B cell (primary cell): ENCODE measurements at regions not wholly inside any gene's neighbourhood (a gene's known extent, or its start where the extent isn't known, plus 50 kb on each side); places are given as distances from the start of the nearest gene placed in this dataset.

Experiments used
- EZH2 ChIP-seq: IDR thresholded peaks from 2 replicates; pipeline ENCODE4 v1.6.1; 2012; ENCODE audit warnings: borderline replicate concordance, low read depth, mild to moderate bottlenecking, moderate library complexity, low read length; ENCODE audit not compliant: insufficient read depth, poor library complexity, severe bottlenecking
- TF ChIP-seq, protein P1 (sequence below): fragments of 200-600 bp; IDR thresholded peaks from one replicate; pipeline ENCODE4 v1.8.0; 2022; ENCODE audit warnings: antibody characterized with exemption, mild to moderate bottlenecking

DNA sequence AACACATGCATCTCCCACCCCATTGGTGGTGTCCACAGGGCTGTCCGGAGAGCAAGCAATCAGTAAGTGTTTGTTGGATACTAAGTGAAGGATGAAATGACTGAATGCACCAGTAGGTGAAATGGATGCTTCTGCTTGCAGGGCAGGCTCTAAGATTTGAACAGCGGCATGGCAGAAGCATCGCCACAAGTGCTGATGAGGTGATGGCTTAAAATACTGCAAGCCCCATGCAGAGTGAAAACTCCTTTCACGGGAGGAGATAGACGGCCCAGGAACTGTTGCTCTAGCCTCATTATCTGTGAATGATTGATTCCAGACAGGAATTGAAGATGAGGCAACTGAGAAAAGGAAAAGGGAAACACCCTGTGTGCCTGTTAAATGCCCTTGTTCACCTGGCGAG is 158.9 kb downstream of the LY86 start:
- TF ChIP-seq, protein P1, sequence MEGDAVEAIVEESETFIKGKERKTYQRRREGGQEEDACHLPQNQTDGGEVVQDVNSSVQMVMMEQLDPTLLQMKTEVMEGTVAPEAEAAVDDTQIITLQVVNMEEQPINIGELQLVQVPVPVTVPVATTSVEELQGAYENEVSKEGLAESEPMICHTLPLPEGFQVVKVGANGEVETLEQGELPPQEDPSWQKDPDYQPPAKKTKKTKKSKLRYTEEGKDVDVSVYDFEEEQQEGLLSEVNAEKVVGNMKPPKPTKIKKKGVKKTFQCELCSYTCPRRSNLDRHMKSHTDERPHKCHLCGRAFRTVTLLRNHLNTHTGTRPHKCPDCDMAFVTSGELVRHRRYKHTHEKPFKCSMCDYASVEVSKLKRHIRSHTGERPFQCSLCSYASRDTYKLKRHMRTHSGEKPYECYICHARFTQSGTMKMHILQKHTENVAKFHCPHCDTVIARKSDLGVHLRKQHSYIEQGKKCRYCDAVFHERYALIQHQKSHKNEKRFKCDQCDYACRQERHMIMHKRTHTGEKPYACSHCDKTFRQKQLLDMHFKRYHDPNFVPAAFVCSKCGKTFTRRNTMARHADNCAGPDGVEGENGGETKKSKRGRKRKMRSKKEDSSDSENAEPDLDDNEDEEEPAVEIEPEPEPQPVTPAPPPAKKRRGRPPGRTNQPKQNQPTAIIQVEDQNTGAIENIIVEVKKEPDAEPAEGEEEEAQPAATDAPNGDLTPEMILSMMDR, result no peak
- no peak for TF ChIP-seq EZH2
